BLaER1 treated with 17β-estradiol and CSF1 and Interleukin-3, amounts not matched to agents 10 nM and 100 nM (cell line): ENCODE measurements at regions not wholly inside any gene's neighbourhood (a gene's known extent, or its start where the extent isn't known, plus 50 kb on each side); places are given as distances from the start of the nearest gene placed in this dataset.

Source experiments
- H3K27ac ChIP-seq, 11 experiments: shearing (Covaris generic); formaldehyde crosslinking; 2 replicates each; pipeline ENCODE4 v1.8.1; 2022
- H3K27me3 ChIP-seq, 11 experiments: shearing (Covaris generic); formaldehyde crosslinking; 2 replicates each; pipeline ENCODE4 v1.8.1; 2022
- H3K36me3 ChIP-seq, 11 experiments: shearing (Covaris generic); formaldehyde crosslinking; 2 replicates each; pipeline ENCODE4 v1.8.1; 2022
- H3K4me1 ChIP-seq, 10 experiments: shearing (Covaris generic); formaldehyde crosslinking; 2 replicates each; pipeline ENCODE4 v1.8.1; 2022
- H3K4me2 ChIP-seq, 11 experiments: shearing (Covaris generic); formaldehyde crosslinking; 2 replicates each; pipeline ENCODE4 v1.8.1; 2022
- H3K4me3 ChIP-seq, 10 experiments: shearing (Covaris generic); formaldehyde crosslinking; 2 replicates each; pipeline ENCODE4 v1.8.1; 2022
- H3K9ac ChIP-seq, 11 experiments: shearing (Covaris generic); formaldehyde crosslinking; 2 replicates each; pipeline ENCODE4 v1.8.1; 2022
- H3K9me3 ChIP-seq, 11 experiments: shearing (Covaris generic); formaldehyde crosslinking; replicated peaks in 1 of 11; 2 replicates each; pipeline ENCODE4 v1.8.1; 2022
- H4K20me1 ChIP-seq, 11 experiments: shearing (Covaris generic); formaldehyde crosslinking; 2 replicates each; pipeline ENCODE4 v1.8.1; 2022
- Cebpa-rat ChIP-seq, 11 experiments: shearing (Covaris generic); IDR thresholded peaks; 2 replicates each; pipeline ENCODE4 v1.8.1; 2022

DNA sequence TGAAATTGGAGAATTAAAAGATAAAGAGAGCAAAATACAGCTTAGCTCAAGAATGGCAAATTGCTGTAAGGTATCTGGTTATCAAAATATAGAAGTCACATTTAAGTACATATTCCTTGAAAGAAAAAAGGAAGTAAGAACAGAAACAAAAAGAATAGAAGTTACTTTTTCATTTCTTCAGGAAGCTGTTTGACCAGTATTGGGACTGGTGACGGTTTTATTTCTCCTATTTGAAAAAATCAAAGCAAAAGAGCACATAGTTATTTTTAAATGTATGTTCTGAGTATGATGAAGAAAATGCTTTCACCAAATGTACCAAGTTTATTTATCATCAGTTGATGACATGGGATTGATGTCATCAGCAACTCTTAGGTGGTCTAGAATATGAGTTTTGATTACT is 83.1 kb upstream of the OXGR1 start:
- H3K9ac ChIP-seq = peak overlapping the region in 1 of 11 experiments; percentile 48; a peak in 1 of 22 replicates
- no peaks in the 10 kb centered on the region for H3K27me3 ChIP-seq
- H4K20me1 ChIP-seq = no peaks in the 10 kb centered on the region
- H3K9me3 ChIP-seq = peaks cover 23 to 36% (median 30%) of the 10 kb centered on the region in 11 experiments
- no peak for TF ChIP-seq Cebpa-rat (IDR thresholded peaks at IDR 0.05)
- H3K4me3 ChIP-seq = no peak overlapping the region; a peak in 1 of 20 replicates
- H3K27ac ChIP-seq = peak overlapping the region in 5 of 11 experiments; percentile 31 to 73 (median 49); a peak in 8 of 22 replicates
- peaks cover 0 to 24% (median 10%) of the 10 kb centered on the region in 10 experiments; a peak in 14 of 20 replicates for H3K4me1 ChIP-seq
- peak overlapping the region in 7 of 11 experiments; percentile 0 to 82 (median 66); a peak in 12 of 22 replicates for H3K4me2 ChIP-seq
- H3K36me3 ChIP-seq = no peaks in the 10 kb centered on the region

DNA sequence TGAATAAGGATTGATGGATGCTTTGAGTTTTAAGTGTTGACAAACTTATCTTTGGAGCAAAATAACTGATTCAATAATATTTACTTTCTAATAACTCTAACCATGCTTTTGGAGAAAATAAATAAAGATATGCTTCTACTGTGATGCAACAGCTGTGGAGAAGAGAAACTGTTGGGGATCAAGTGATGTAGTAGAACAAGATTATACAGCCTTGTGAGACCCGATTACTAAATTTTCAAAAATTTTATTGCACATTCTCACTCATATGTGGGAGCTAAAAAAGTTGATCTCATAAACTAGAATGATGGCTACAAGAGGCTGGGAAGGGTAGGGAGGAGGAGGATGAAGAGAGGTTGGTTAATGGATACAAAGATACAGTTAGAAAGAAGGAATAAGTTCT is 85.5 kb upstream of the OXGR1 start:
- Histone ChIP-seq H3K4me2 (no peak overlapping the region), H4K20me1 (no peaks in the 10 kb centered on the region), H3K27me3 (no peaks in the 10 kb centered on the region), H3K9me3 (peaks cover 7 to 18% (median 12%) of the 10 kb centered on the region in 11 experiments), H3K4me3 (no peak overlapping the region), H3K27ac (no peak overlapping the region), H3K36me3 (no peaks in the 10 kb centered on the region), H3K9ac (no peak overlapping the region), H3K4me1 (peaks cover 0 to 24% (median 10%) of the 10 kb centered on the region in 10 experiments; a peak in 14 of 20 replicates)
- TF ChIP-seq Cebpa-rat (IDR thresholded peaks at IDR 0.05) = no peak

DNA sequence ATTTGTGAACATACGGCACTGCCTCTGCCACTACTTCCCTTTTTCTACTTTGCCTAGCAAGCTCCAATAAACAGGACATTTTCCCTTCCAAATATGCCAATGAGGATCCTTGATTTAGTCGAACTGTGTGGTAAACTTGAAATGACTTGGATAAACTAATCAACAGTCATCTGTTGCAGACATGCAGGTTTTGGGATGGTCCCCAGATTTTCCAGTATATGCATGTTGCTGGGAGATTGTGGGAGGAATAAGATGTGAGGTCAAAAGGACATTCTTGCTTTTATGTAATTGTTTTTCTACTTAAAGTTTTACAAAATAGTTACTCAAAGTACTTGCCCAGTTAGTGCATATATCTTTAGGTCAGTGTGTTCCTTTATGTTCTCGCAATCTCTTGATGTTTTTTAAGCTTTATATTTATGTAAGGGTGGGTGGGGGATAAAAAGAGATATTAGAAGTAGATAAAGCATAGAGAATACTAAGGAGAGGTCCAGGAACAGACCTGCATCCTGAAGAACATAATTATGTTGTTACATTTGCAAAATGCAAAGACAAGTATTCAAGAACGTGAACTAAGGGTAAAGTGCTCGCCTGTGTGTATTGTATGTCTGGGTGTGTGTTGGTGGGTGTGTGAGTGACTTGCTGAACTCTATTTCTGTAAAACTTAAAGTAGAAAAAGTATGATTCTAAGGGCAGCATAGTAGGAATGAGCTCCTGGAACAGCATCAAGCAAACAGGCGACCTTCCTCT is 88.4 kb upstream of the OXGR1 start:
- Histone ChIP-seq H4K20me1 (no peaks in the 10 kb centered on the region), H3K27ac (no peak overlapping the region), H3K4me3 (no peak overlapping the region), H3K27me3 (no peaks in the 10 kb centered on the region), H3K4me2 (no peak overlapping the region), H3K4me1 (peaks cover 0 to 8% (median 2%) of the 10 kb centered on the region in 10 experiments; a peak in 9 of 20 replicates), H3K9ac (no peak overlapping the region), H3K9me3 (peaks cover 3 to 12% (median 8%) of the 10 kb centered on the region in 11 experiments; a peak in 17 of 22 replicates), H3K36me3 (no peaks in the 10 kb centered on the region)
- no peak for TF ChIP-seq Cebpa-rat (IDR thresholded peaks at IDR 0.05)

DNA sequence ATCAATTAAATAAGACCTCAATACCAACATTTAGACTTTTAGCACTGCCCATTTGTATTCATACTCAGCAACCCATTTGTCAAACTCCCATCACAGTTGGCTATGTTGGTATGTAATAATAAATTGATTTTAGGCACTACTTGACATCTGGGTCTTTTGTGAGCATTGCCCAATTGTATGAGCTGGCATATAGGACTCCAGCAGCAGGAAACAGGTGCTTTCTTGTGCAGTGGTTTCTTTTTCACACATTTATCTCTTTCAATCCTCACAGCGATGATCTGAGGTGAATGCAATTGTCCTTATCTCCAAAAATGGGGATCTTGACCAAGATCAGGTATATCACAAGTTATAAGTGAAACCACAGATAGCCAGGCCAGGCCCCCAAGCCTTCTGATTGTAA is 96.9 kb upstream of the OXGR1 start:
- Histone ChIP-seq H3K9ac (no peak overlapping the region), H3K27ac (no peak overlapping the region), H3K27me3 (no peaks in the 10 kb centered on the region), H4K20me1 (no peaks in the 10 kb centered on the region), H3K36me3 (no peaks in the 10 kb centered on the region), H3K4me2 (no peak overlapping the region), H3K4me3 (no peak overlapping the region), H3K9me3 (peaks cover 4 to 18% (median 9%) of the 10 kb centered on the region in 11 experiments; a peak in 17 of 22 replicates), H3K4me1 (no peaks in the 10 kb centered on the region)
- no peak for TF ChIP-seq Cebpa-rat (IDR thresholded peaks at IDR 0.05)

DNA sequence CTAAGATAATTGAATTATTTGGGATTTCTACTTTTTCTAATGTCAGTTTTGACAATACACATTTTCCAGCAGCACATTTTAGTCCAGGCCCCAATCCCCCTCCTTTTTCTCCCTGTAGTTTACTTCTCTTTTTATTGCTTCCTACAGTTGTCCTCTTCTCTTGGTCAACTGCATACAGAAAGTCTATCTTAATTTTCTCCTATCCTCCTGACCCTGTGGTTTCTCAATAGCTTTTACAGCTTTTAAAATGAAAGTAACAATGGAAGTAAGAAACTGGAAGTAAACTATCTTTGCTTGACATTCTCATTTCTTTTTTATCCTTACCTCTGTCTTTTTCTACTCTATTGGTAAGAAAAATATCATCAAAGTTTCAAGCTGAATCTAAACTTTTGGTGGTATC is 106.5 kb upstream of the OXGR1 start:
- Histone ChIP-seq H3K27me3 (no peaks in the 10 kb centered on the region), H3K9ac (no peak overlapping the region), H3K4me3 (no peak overlapping the region), H3K4me1 (peaks cover 0 to 11% (median 0%) of the 10 kb centered on the region in 10 experiments; a peak in 1 of 20 replicates), H4K20me1 (no peaks in the 10 kb centered on the region), H3K27ac (no peak overlapping the region), H3K36me3 (no peaks in the 10 kb centered on the region), H3K4me2 (peak overlapping the region in 2 of 11 experiments; percentile 22 to 33; a peak in 3 of 22 replicates), H3K9me3 (peaks cover 0 to 11% (median 0%) of the 10 kb centered on the region in 11 experiments; a peak in 4 of 22 replicates)
- no peak for TF ChIP-seq Cebpa-rat (IDR thresholded peaks at IDR 0.05)

- Histone ChIP-seq H3K4me3 (no peak overlapping the region), H3K9ac (no peak overlapping the region), H4K20me1 (no peaks in the 10 kb centered on the region), H3K4me2 (no peak overlapping the region), H3K9me3 (peaks cover 0 to 11% (median 0%) of the 10 kb centered on the region in 11 experiments; a peak in 4 of 22 replicates), H3K36me3 (no peaks in the 10 kb centered on the region), H3K4me1 (peaks cover 0 to 11% (median 0%) of the 10 kb centered on the region in 10 experiments; a peak in 1 of 20 replicates), H3K27me3 (no peaks in the 10 kb centered on the region), H3K27ac (no peak overlapping the region)
- TF ChIP-seq Cebpa-rat (IDR thresholded peaks at IDR 0.05) = no peak
Measured at GRCh38 chr13:97101912-97102708, 107.8 kb upstream of the OXGR1 start.

DNA sequence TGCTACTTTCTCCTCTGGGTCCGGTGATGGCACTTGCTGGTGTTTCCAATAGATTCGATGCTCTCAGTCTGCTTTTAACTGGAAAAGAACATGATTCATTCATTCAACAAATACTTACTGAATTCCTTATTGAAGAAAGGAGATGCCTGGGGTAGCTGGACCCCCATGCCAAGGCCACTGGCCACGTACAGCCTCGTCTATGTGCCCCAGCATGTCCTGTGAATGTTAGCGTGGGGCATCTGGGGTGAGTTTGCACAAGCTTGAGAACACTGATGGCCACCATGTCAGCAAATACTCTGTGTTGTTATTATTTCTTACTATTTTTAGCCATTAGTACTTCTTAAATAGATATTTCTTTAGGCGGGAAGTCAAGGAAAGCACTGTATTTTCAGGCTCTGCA is 112.0 kb upstream of the OXGR1 start:
- no peak overlapping the region for H3K27ac ChIP-seq
- no peaks in the 10 kb centered on the region for H3K36me3 ChIP-seq
- no peak overlapping the region for H3K9ac ChIP-seq
- no peaks in the 10 kb centered on the region for H3K27me3 ChIP-seq
- H3K4me2 ChIP-seq = no peak overlapping the region
- no peak for TF ChIP-seq Cebpa-rat (IDR thresholded peaks at IDR 0.05)
- H3K9me3 ChIP-seq = no peaks in the 10 kb centered on the region
- H3K4me3 ChIP-seq = no peak overlapping the region
- no peaks in the 10 kb centered on the region for H4K20me1 ChIP-seq
- peaks cover 0 to 29% (median 10%) of the 10 kb centered on the region in 10 experiments; a peak in 16 of 20 replicates for H3K4me1 ChIP-seq

DNA sequence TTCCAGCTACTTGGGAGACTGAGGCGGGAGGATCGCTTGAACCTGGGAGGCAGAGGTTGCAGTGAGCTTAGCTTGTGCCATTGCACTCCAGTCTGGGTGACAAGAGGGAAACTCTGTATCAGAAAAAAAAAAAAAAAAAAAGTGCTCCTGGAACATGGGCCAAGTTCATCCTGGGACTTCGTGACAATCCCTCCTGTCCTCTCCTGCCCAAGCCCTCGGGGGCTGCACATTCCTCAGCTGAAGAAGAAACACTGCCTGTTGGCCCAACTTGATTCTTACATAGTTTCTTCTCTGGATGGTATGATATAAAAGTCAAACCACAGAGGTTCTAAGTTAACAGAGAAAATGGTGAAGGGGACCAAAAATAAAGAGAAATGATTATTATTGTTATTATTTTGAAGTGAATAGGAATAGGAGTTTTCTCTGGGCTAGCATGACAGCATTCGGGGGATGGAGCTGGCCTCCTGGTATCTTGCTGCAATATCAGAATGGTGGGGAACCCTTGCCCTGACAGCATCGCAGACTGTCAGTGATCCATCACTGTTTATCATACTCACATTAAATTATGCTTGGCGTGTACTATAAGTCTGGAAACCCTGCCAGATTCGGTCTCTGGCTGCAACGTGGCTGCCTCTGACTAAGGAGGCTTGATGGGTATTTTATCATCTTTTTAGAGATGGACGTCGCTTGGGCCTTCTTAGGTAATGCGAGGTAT is 113.7 kb upstream of the OXGR1 start:
- Histone ChIP-seq H3K4me1 (peaks cover 0 to 23% (median 8%) of the 10 kb centered on the region in 10 experiments; a peak in 16 of 20 replicates), H3K36me3 (no peaks in the 10 kb centered on the region), H3K4me2 (0 out of 22 replicates have a peak overlapping the region, but pooled peaks of 1 of the 11 experiments have one; percentile 17), H3K27me3 (no peaks in the 10 kb centered on the region), H4K20me1 (no peaks in the 10 kb centered on the region), H3K9ac (no peak overlapping the region), H3K4me3 (no peak overlapping the region), H3K9me3 (no peaks in the 10 kb centered on the region), H3K27ac (no peak overlapping the region)
- no peak for TF ChIP-seq Cebpa-rat (IDR thresholded peaks at IDR 0.05)
